Nephron progenitor cell (in vitro differentiated cells): ENCODE measurements at regions not wholly inside any gene's neighbourhood (a gene's known extent, or its start where the extent isn't known, plus 50 kb on each side); places are given as distances from the start of the nearest gene placed in this dataset.

Source experiments
- DNase-seq: peaks from one replicate; pipeline ENCODE4 v3.0.0; 2021
- H3K27ac Mint-ChIP-seq: 2 replicates; pipeline ENCODE4 v1.8.0; 2021; ENCODE audit warnings: mild to moderate bottlenecking, moderate library complexity, mixed read lengths
- H3K27me3 Mint-ChIP-seq: 2 replicates; pipeline ENCODE4 v1.8.0; 2021; ENCODE audit warnings: mild to moderate bottlenecking, low read depth, mixed read lengths; ENCODE audit not compliant: poor library complexity
- H3K36me3 Mint-ChIP-seq: 2 replicates; pipeline ENCODE4 v1.8.0; 2021; ENCODE audit warnings: low read depth, mixed read lengths
- H3K4me1 Mint-ChIP-seq: 2 replicates; pipeline ENCODE4 v1.8.0; 2021; ENCODE audit warnings: mixed read lengths
- H3K4me3 Mint-ChIP-seq: 2 replicates; pipeline ENCODE4 v1.8.0; 2021; ENCODE audit warnings: mild to moderate bottlenecking, moderate library complexity, mixed read lengths
- H3K9me3 Mint-ChIP-seq: 2 replicates; pipeline ENCODE4 v1.8.0; 2021; ENCODE audit warnings: mild to moderate bottlenecking, moderate library complexity, mixed read lengths
- TF ChIP-seq, protein P1 (sequence below): fragments of 200-600 bp; sonication (generic); IDR thresholded peaks from 2 replicates; pipeline ENCODE4 v1.5.0; 2021; ENCODE audit warnings: antibody characterized with exemption

DNA sequence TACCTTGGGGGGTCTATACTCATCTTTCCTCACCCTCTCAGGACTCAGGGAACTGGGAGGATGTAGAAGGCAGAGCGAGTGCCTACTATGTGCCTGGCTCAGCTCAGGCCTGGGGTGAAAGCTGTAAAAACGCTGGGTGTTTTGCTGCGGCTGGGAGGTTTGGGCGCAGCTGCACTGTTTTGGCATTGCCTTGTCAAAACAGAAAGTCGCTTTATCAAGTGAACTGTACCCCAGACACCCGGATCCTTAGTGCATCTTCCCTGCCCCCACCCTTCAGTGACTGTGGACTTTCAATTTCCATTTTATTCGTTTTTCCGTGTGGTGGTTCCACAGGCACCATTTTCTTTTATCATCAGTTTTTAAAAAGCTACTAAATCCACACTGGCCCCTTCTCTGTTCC lies 86.7 kb upstream of the ZNF716 start:
- Mint-ChIP-seq H3K27me3 (peaks cover 4% of the 10 kb centered on the region), H3K9me3 (peaks cover 97% of the 10 kb centered on the region), H3K36me3 (peaks cover 20% of the 10 kb centered on the region), H3K4me1 (no peaks in the 10 kb centered on the region), H3K27ac (no peak overlapping the region), H3K4me3 (no peak overlapping the region)
- no peak for DNase-seq
- TF ChIP-seq, protein P1, sequence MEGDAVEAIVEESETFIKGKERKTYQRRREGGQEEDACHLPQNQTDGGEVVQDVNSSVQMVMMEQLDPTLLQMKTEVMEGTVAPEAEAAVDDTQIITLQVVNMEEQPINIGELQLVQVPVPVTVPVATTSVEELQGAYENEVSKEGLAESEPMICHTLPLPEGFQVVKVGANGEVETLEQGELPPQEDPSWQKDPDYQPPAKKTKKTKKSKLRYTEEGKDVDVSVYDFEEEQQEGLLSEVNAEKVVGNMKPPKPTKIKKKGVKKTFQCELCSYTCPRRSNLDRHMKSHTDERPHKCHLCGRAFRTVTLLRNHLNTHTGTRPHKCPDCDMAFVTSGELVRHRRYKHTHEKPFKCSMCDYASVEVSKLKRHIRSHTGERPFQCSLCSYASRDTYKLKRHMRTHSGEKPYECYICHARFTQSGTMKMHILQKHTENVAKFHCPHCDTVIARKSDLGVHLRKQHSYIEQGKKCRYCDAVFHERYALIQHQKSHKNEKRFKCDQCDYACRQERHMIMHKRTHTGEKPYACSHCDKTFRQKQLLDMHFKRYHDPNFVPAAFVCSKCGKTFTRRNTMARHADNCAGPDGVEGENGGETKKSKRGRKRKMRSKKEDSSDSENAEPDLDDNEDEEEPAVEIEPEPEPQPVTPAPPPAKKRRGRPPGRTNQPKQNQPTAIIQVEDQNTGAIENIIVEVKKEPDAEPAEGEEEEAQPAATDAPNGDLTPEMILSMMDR = no peak

DNA sequence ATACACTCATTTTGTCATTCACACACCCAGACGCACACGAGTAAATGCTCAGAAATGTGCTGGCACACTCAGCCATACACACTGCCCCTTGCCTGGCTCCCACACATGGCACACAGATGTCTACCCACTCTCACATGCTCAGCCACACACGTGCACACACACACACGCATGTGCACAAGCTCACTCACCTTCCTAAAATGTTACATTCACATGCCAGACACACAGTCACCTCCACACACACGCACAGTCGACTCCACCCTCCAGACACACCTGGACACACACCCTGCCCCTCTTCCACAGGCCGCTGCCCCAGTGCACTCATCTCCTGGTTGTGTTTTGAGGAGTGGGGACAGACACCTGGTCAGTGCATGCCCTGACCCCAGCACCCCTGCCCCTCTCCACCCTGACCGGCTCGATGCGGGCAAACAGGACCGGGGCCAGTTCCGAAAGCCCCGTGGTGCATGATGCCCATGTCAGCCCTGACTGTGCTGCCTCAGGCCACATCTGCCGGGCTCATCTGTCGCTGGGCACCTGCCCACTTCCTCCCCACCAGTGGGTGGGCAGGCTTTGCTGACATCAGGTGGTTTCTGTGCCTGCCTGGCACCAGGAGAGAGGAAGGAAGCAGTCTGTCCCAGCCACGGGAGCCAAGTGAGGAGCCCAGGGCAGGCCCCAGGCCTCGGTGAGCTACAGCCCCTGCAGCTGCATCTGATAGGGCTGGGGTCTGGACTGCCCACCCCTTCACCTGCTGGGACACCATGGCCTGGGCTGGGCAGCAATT lies 84.9 kb upstream of the ZNF716 start:
- Mint-ChIP-seq H3K9me3 (peaks cover 97% of the 10 kb centered on the region), H3K36me3 (peaks cover 10% of the 10 kb centered on the region), H3K4me3 (no peak overlapping the region), H3K27me3 (peaks cover 4% of the 10 kb centered on the region), H3K4me1 (no peaks in the 10 kb centered on the region), H3K27ac (peak overlapping the region; percentile 66)
- DNase-seq = no peak
- TF ChIP-seq, protein P1 = no peak

DNA sequence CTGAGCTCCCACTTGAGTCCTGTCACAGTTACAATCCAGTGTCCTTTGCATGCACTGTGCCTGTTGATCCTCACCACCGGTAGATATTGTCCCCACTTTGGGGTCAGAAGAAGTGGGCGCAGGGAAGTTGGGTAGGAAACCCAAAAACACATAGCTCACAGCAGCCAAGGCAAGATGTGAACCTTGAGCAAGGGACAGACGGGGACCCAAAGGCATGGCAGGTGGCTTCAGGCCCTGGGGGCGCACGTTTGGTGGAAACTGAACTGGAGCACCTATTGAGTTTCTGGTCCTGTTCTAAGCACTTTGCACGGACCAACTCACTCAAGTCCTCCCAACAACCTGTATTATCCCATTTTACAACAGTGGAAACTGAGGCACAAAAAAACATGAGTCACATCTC lies 82.8 kb upstream of the ZNF716 start:
- peaks cover 8% of the 10 kb centered on the region for H3K27me3 Mint-ChIP-seq
- no peaks in the 10 kb centered on the region for H3K4me1 Mint-ChIP-seq
- H3K36me3 Mint-ChIP-seq = peaks cover 5% of the 10 kb centered on the region

DNA sequence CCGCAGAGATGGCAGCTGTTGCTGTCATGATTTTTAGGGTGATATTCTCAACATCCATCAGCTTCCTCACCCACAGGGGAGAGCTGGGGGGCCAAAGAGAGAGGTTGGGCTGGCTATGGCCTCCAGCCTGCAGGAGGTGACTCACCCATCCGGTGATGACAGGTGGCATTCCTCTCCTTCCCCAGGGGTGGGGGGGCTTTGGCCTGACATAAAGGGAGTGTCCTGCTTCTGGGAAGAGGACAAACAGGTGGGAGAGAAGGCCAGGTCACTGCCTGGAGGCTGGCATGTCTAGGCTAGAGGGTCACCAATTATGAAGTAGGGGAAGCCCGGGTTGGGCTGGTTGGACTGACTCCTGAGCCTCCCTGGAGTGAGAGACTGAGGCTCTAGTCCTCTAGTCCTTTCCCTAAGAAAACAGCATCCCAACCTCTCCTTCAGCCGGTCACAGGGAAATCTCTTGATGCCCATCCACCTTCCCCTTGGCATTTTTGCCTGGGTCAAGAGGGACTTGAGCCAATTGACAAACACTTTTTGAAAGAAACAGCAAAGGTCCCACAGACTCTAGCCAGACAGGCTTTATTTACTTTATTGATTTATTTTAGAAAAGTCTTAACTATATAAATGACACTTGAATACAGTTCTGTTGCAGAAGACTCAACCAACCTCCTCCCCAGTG lies 79.8 kb upstream of the ZNF716 start:
- no peaks in the 10 kb centered on the region for H3K4me1 Mint-ChIP-seq
- H3K27me3 Mint-ChIP-seq = peaks cover 8% of the 10 kb centered on the region
- H3K27ac Mint-ChIP-seq = no peak overlapping the region
- peaks cover 98% of the 10 kb centered on the region for H3K9me3 Mint-ChIP-seq
- TF ChIP-seq, protein P1 = no peak
- no peaks in the 10 kb centered on the region for H3K36me3 Mint-ChIP-seq
- DNase-seq = no peak
- H3K4me3 Mint-ChIP-seq = no peak overlapping the region

More for the DNA sequence above, 82.8 kb upstream of the ZNF716 start:
- no peak overlapping the region for H3K4me3 Mint-ChIP-seq
- peaks cover 98% of the 10 kb centered on the region for H3K9me3 Mint-ChIP-seq
- TF ChIP-seq, protein P1 = no peak
- DNase-seq = no peak
- no peak overlapping the region for H3K27ac Mint-ChIP-seq

DNA sequence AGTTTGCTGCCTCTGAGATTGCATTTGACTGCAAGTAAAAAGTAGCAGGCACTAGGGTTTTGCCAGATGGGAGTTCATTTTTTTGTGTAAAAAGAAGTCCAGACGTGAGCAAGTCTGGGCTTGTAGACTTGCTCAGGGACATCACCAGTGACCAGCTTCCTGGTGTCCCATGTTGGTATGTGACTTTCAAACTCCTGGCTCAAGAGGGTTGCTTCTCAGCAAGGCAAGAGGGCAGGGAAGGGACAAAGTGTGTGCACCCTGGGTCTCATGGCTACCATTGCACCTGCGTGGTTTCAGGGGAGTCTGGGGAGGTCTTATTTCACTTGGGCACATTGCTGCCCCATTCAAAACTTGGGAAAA lies 79.3 kb upstream of the ZNF716 start:
- TF ChIP-seq, protein P1 = no peak
- Mint-ChIP-seq H3K27ac (no peak overlapping the region), H3K36me3 (no peaks in the 10 kb centered on the region), H3K4me3 (no peak overlapping the region), H3K9me3 (peaks cover 100% of the 10 kb centered on the region), H3K4me1 (no peaks in the 10 kb centered on the region), H3K27me3 (peaks cover 8% of the 10 kb centered on the region)
- no peak for DNase-seq
